ENCODE measurements at regions not wholly inside any gene's neighbourhood (a gene's known extent, or its start where the extent isn't known, plus 50 kb on each side); places are given as distances from the start of the nearest gene placed in this dataset.

- no peak for TF ChIP-seq POLR2A (IDR thresholded peaks at IDR 0.05; ENCODE audit: extremely low read depth, insufficient read length)
- TF ChIP-seq CTCF (IDR thresholded peaks at IDR 0.05; ENCODE audit: low read depth, low read length): no peak
Measured at GRCh38 chr18:14958701-14959100, 210.7 kb downstream of the ANKRD30B start.

All from NB4 (cell line).